HepG2 (cell line): ENCODE measurements at regions not wholly inside any gene's neighbourhood (a gene's known extent, or its start where the extent isn't known, plus 50 kb on each side); places are given as distances from the start of the nearest gene placed in this dataset.

ENCODE experiments used
- ATAC-seq: fragments of 200-7000 bp; cut with Tn5 transposase; 3 replicates; pipeline ENCODE4 v1.9.1; 2020; ENCODE audit warnings: mild to moderate bottlenecking, moderate library complexity
- BruUV-seq: library from RNA; stranded (reverse); fragments of 400-500 nt; replicated peaks from 2 replicates; lab custom pipeline; 2021; lab: Mats Ljungman, UMichigan
- CTCF ChIA-PET: fragments of 300-600 bp; formaldehyde crosslinking; extraction: SDS; loops from one replicate; lab custom pipeline; 2021; ENCODE audit warnings: low total read pairs, inconsistent platforms, low intra/inter-chr PET ratio; lab: Yijun Ruan, JAX
- POLR2A ChIA-PET: fragments of 350-600 bp; sonication (Branson Sonifier 250); formaldehyde crosslinking; loops from one replicate; lab custom pipeline; 2020; ENCODE audit warnings: antibody characterized with exemption, inconsistent platforms; lab: Yijun Ruan, JAX
- DNase-seq: peaks from one replicate; pipeline ENCODE4 v3.0.0-alpha.2; 2015; ENCODE audit warnings: low spot score
- FAIRE-seq: peaks from 3 replicates; lab custom pipeline; 2011; peaks lifted over from hg19 to GRCh38; lab: Jason Lieb, UNC
- H2AFZ ChIP-seq: one replicate; pipeline ENCODE4 v1.6.1; 2011; ENCODE audit warnings: low read length, inconsistent platforms
- H3K27ac ChIP-seq: fragments of 300-600 bp; 3 replicates; pipeline ENCODE4 v1.8.0; 2011; ENCODE audit warnings: mixed run types, mild to moderate bottlenecking, mixed read lengths, low read length, inconsistent platforms; ENCODE audit not compliant: insufficient read depth; ENCODE audit errors: extremely low read length
- H3K27me3 ChIP-seq, 2 experiments: fragments of 200-600 bp in 1 of 2; 2 replicates in 1 of 2; 3 replicates in 1 of 2; pipeline versions ENCODE4 v1.6.0 to v1.8.0; 2011; ENCODE audit warnings: low read length in 2 of 2, mild to moderate bottlenecking in 2 of 2, moderate library complexity in 2 of 2, inconsistent platforms in 1 of 2; ENCODE audit not compliant: insufficient read depth in 2 of 2, control insufficient read depth in 1 of 2
- H3K36me3 ChIP-seq, 2 experiments: fragments of 200-600 bp in 1 of 2; replicated peaks in 1 of 2; 2 replicates in 1 of 2; 3 replicates in 1 of 2; pipeline versions ENCODE4 v1.5.1 to v1.8.0; 2011; ENCODE audit warnings: low read length in 2 of 2, inconsistent platforms in 1 of 2; ENCODE audit not compliant: insufficient read depth in 2 of 2, control insufficient read depth in 1 of 2
- H3K4me1 ChIP-seq: 2 replicates; pipeline ENCODE4 v1.5.1; 2012; ENCODE audit warnings: low read length, inconsistent platforms; ENCODE audit not compliant: insufficient read depth
- H3K4me2 ChIP-seq: 2 replicates; pipeline ENCODE4 v1.6.0; 2011; ENCODE audit warnings: low read depth, low read length, inconsistent platforms
- H3K4me3 ChIP-seq, 3 experiments: fragments of 200-600 bp in 1 of 3; sonication (generic), shearing (Covaris generic) in 1 of 3; replicated peaks in 1 of 3; 2 replicates each; pipeline ENCODE4 v1.5.1; 2011 to 2016; ENCODE audit warnings: low read length in 3 of 3, inconsistent platforms in 2 of 3, low read depth in 2 of 3, mild to moderate bottlenecking in 2 of 3, control low read depth in 1 of 3, mixed read lengths in 1 of 3; ENCODE audit not compliant: insufficient read depth in 1 of 3
- H3K79me2 ChIP-seq: one replicate; pipeline ENCODE4 v1.6.1; 2011; ENCODE audit warnings: low read length, inconsistent platforms; ENCODE audit not compliant: insufficient read depth
- H3K9ac ChIP-seq: 2 replicates; pipeline ENCODE4 v1.6.0; 2011; ENCODE audit warnings: mild to moderate bottlenecking, low read depth, low read length, inconsistent platforms; ENCODE audit not compliant: insufficient read depth
- H3K9me3 ChIP-seq: 2 replicates; pipeline ENCODE4 v1.5.1; 2012; ENCODE audit warnings: mild to moderate bottlenecking, low read length
- H4K20me1 ChIP-seq: 2 replicates; pipeline ENCODE4 v1.6.0; 2011; ENCODE audit warnings: inconsistent platforms, mild to moderate bottlenecking, low read length, moderate library complexity; ENCODE audit not compliant: insufficient read depth
- AKAP8 ChIP-seq: sonication (generic); formaldehyde crosslinking; IDR thresholded peaks from 2 replicates; pipeline ENCODE4 v1.5.1; 2020; ENCODE audit warnings: mild to moderate bottlenecking, missing genetic modification reagents
- DMAP1 ChIP-seq: IDR thresholded peaks from 2 replicates; pipeline ENCODE4 v1.6.1; 2016
- EP300 ChIP-seq, 3 experiments: sonication (generic) in 1 of 3; formaldehyde crosslinking in 1 of 3; IDR thresholded peaks; 2 replicates each; pipeline versions ENCODE4 v1.5.1 to v1.6.1; 2011 to 2020; ENCODE audit warnings: low read depth in 2 of 3, low read length in 2 of 3, borderline replicate concordance in 1 of 3, improper control_type of control experiment in 1 of 3, mild to moderate bottlenecking in 1 of 3, missing genetic modification reagents in 1 of 3, moderate library complexity in 1 of 3
- HNF4G ChIP-seq, 2 experiments: sonication (generic) in 1 of 2; formaldehyde crosslinking in 1 of 2; IDR thresholded peaks; 2 replicates each; pipeline versions ENCODE4 v1.4.0 to v1.6.1; 2011 to 2020; ENCODE audit warnings: borderline replicate concordance in 2 of 2, low read depth in 2 of 2, mild to moderate bottlenecking in 2 of 2, low read length in 1 of 2, missing genetic modification reagents in 1 of 2, moderate library complexity in 1 of 2
- NCOR1 ChIP-seq: fragments of 200-600 bp; sonication (generic); IDR thresholded peaks from 2 replicates; pipeline ENCODE4 v1.7.0; 2017; ENCODE audit warnings: antibody characterized with exemption, low read length, borderline replicate concordance
- NR2F1 ChIP-seq, 2 experiments: fragments of 450-650 bp in 1 of 2; formaldehyde crosslinking in 1 of 2; IDR thresholded peaks; 2 replicates each; pipeline versions ENCODE4 v1.5.0 to v1.6.1; 2016 to 2020; ENCODE audit warnings: mild to moderate bottlenecking in 1 of 2, missing compliant biosample characterization in 1 of 2, missing genetic modification reagents in 1 of 2, moderate library complexity in 1 of 2
- PHF21A ChIP-seq: sonication (generic); formaldehyde crosslinking; IDR thresholded peaks from 2 replicates; pipeline ENCODE4 v1.5.0; 2020; ENCODE audit warnings: mild to moderate bottlenecking, missing genetic modification reagents
- PITX1 ChIP-seq: sonication (generic); formaldehyde crosslinking; IDR thresholded peaks from 2 replicates; pipeline ENCODE4 v1.5.1; 2020; ENCODE audit warnings: mild to moderate bottlenecking, missing genetic modification reagents
- SATB2 ChIP-seq: sonication (generic); formaldehyde crosslinking; IDR thresholded peaks from 2 replicates; pipeline ENCODE4 v1.5.0; 2020; ENCODE audit warnings: missing genetic modification reagents
- SMC3 ChIP-seq: IDR thresholded peaks from 2 replicates; pipeline ENCODE4 v1.6.1; 2011; ENCODE audit warnings: low read length, improper control_type of control experiment
- THAP7 ChIP-seq: sonication (generic); formaldehyde crosslinking; IDR thresholded peaks from 2 replicates; pipeline ENCODE4 v1.8.1; 2023; ENCODE audit warnings: mild to moderate bottlenecking, missing genetic modification reagents
- XRCC5 ChIP-seq: fragments of 200-400 bp; formaldehyde crosslinking; optimal IDR thresholded peaks from 2 replicates; pipeline ENCODE3; 2017; ENCODE audit warnings: mild to moderate bottlenecking, low read length
- ZFP36L1 ChIP-seq: sonication (generic); formaldehyde crosslinking; IDR thresholded peaks from 2 replicates; pipeline ENCODE4 v1.8.0; 2022; ENCODE audit warnings: mild to moderate bottlenecking, missing genetic modification reagents, moderate library complexity
- ZNF326 ChIP-seq: sonication (generic); formaldehyde crosslinking; IDR thresholded peaks from 2 replicates; pipeline ENCODE4 v1.4.0; 2020; ENCODE audit warnings: missing genetic modification reagents, borderline replicate concordance
- ZNF354B ChIP-seq: sonication (generic); formaldehyde crosslinking; IDR thresholded peaks from 2 replicates; pipeline ENCODE4 v1.8.0; 2022; ENCODE audit warnings: mild to moderate bottlenecking, missing genetic modification reagents
- ZNF644 ChIP-seq: IDR thresholded peaks from 2 replicates; pipeline ENCODE4 v1.6.1; 2016; ENCODE audit warnings: low read depth
- ZNF724P ChIP-seq: sonication (generic); formaldehyde crosslinking; IDR thresholded peaks from 2 replicates; pipeline ENCODE4 v1.8.0; 2022; ENCODE audit warnings: missing genetic modification reagents, borderline replicate concordance
- WGBS: methylation state at CpG from one replicate; pipeline ENCODE4 v1.1.6; 2017; ENCODE audit warnings: low lambda C conversion rate; 5-methylcytosine and 5-hydroxymethylcytosine counted together
- in situ Hi-C: cut with HindIII; loops from 2 replicates; pipeline ENCODE4 v1.10.0; 2017; ENCODE audit warnings: low pct_unique_long_range_greater_than_20kb; ENCODE audit not compliant: extremely low pct_ligation_motif_present
- intact Hi-C: fragments of 100-400 bp; cut with micrococcal nuclease; formaldehyde crosslinking; loops from one replicate; pipeline ENCODE4 v1.10.0; 2022; ENCODE audit not compliant: unreplicated experiment
- TF ChIP-seq, protein P1 (sequence below): sonication (generic); formaldehyde crosslinking; IDR thresholded peaks from 2 replicates; pipeline ENCODE4 v1.5.0; 2020; ENCODE audit warnings: mild to moderate bottlenecking, missing genetic modification reagents
- TF ChIP-seq, protein P2 (sequence below): sonication (generic); formaldehyde crosslinking; IDR thresholded peaks from 2 replicates; pipeline ENCODE4 v1.5.0; 2020; ENCODE audit warnings: mild to moderate bottlenecking, missing genetic modification reagents, moderate library complexity

DNA sequence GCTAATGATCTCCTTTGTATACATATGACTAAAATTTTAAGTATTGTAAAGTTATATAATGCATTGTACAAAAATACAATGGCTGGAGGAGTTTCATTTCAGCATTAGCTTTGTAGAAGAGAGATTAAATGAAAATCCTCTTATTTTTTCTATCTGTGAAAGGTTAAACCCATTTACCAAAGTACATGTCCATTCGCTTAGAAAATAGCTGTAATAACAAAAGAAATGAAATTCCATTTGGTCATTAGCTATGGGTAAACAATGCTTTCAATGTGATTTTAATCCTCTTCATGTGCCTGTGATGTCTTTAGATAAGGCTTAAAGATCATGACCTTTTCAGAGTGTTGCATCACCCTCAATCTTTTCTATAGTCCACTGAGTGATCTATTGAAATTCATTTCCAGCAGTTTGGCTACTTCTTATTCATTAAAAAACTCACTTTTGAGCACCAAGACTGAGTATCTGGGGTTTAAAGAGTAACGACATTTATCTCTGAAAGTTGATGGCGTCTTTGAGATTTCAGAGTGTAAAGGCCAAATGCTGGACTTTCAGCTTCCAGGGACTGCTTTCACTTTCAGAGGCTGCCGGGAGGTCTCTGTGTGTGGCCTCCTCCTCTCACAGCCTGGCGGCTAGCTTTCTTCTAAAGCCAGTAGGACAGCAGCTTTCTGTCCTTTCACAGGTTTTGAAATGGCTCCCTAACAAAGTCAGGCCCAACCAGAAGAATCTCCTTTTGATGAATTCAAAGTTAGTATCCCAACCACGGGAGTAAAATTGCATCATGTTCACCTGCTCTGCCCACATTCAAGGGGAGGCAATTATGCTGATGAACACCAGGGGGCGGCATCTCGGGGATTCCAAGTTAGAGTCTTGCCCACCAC lies 701.4 kb upstream of the COBL start:
- Histone ChIP-seq H4K20me1 (no peaks in the 10 kb centered on the region), H3K9me3 (no peaks in the 10 kb centered on the region), H3K4me2 (peak overlapping the region; percentile 75), H2AFZ (peak overlapping the region; percentile 88), H3K9ac (peak overlapping the region; percentile 49; the same call in 1 of the 2 replicates), H3K27me3 (no peaks in the 10 kb centered on the region), H3K4me3 (peak overlapping the region; percentile 30 to 56 (median 36)), H3K36me3 (no peaks in the 10 kb centered on the region), H3K79me2 (no peaks in the 10 kb centered on the region), H3K27ac (peak overlapping the region; percentile 41), H3K4me1 (0 out of 2 replicates have a peak, but pooled peaks cover 6% of the 10 kb centered on the region)
- BruUV-seq: no TSS peak
- WGBS: 1% methylated on average over 7 of the region's 8 CpGs
- intact Hi-C loops: no loop called here
- ChIA-PET POLR2A (interaction anchor here (1.6 kb wide), 1 partner anchor 11 kb away, joined by 4 read pairs; no protein-coding TSS in a partner anchor), CTCF (no interaction called here)
- DNase-seq: peak; percentile 58
- in situ Hi-C loops: no loop called here
- FAIRE-seq: peak; percentile 32
- ATAC-seq: peak; percentile 97
- TF ChIP-seq XRCC5 (peak; percentile 41), ZNF326 (no peak), THAP7 (CRISPR knock-in tag) (no peak), HNF4G (IDR thresholded peaks at IDR 0.05; ENCODE audit: borderline replicate concordance, low read depth, low read length) (peak; percentile 53), HNF4G (CRISPR knock-in tag; IDR thresholded peaks at IDR 0.05; ENCODE audit: borderline replicate concordance, low read depth) (no peak), AKAP8 (CRISPR knock-in tag) (no peak), NR2F1 (CRISPR knock-in tag; IDR thresholded peaks at IDR 0.05) (peak; percentile 73 to 91), EP300 (IDR thresholded peaks at IDR 0.05; ENCODE audit: low read depth in 2 of 2, low read length in 2 of 2) (no peak; a peak in 1 of 4 replicates), EP300 (CRISPR knock-in tag; IDR thresholded peaks at IDR 0.05; ENCODE audit: borderline replicate concordance) (no peak), NCOR1 (peak; percentile 52; the same call in 1 of the 2 replicates), ZNF644 (CRISPR knock-in tag) (peak; percentile 42; the same call in 1 of the 2 replicates), DMAP1 (CRISPR knock-in tag) (peak; percentile 40; the same call in 1 of the 2 replicates), ZFP36L1 (CRISPR knock-in tag) (no peak), SMC3 (peak; percentile 58), SATB2 (CRISPR knock-in tag) (no peak), PHF21A (CRISPR knock-in tag) (no peak), ZNF724P (CRISPR knock-in tag) (0 out of 2 replicates have a peak, but pooled peaks have one; percentile 23), ZNF354B (no peak), PITX1 (CRISPR knock-in tag) (no peak)
- TF ChIP-seq, protein P1, sequence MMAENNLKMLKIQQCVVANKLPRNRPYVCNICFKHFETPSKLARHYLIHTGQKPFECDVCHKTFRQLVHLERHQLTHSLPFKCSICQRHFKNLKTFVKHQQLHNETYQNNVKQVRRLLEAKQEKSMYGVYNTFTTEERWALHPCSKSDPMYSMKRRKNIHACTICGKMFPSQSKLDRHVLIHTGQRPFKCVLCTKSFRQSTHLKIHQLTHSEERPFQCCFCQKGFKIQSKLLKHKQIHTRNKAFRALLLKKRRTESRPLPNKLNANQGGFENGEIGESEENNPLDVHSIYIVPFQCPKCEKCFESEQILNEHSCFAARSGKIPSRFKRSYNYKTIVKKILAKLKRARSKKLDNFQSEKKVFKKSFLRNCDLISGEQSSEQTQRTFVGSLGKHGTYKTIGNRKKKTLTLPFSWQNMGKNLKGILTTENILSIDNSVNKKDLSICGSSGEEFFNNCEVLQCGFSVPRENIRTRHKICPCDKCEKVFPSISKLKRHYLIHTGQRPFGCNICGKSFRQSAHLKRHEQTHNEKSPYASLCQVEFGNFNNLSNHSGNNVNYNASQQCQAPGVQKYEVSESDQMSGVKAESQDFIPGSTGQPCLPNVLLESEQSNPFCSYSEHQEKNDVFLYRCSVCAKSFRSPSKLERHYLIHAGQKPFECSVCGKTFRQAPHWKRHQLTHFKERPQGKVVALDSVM (CRISPR knock-in tag): peak; percentile 75
- TF ChIP-seq, protein P2, sequence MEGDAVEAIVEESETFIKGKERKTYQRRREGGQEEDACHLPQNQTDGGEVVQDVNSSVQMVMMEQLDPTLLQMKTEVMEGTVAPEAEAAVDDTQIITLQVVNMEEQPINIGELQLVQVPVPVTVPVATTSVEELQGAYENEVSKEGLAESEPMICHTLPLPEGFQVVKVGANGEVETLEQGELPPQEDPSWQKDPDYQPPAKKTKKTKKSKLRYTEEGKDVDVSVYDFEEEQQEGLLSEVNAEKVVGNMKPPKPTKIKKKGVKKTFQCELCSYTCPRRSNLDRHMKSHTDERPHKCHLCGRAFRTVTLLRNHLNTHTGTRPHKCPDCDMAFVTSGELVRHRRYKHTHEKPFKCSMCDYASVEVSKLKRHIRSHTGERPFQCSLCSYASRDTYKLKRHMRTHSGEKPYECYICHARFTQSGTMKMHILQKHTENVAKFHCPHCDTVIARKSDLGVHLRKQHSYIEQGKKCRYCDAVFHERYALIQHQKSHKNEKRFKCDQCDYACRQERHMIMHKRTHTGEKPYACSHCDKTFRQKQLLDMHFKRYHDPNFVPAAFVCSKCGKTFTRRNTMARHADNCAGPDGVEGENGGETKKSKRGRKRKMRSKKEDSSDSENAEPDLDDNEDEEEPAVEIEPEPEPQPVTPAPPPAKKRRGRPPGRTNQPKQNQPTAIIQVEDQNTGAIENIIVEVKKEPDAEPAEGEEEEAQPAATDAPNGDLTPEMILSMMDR: peak; percentile 77
